HepG2 (cell line): ENCODE measurements at regions not wholly inside any gene's neighbourhood (a gene's known extent, or its start where the extent isn't known, plus 50 kb on each side); places are given as distances from the start of the nearest gene placed in this dataset.
"Not testable (repeated sequence)": the region's sequence is repeated elsewhere in the genome, so short reads cannot be mapped to it uniquely, and the experiment has no call there.

Experiments
- ATAC-seq: fragments of 200-7000 bp; cut with Tn5 transposase; 3 replicates; pipeline ENCODE4 v1.9.1; 2020; ENCODE audit warnings: mild to moderate bottlenecking, moderate library complexity
- BruUV-seq: library from RNA; stranded (reverse); fragments of 400-500 nt; replicated peaks from 2 replicates; lab custom pipeline; 2021; lab: Mats Ljungman, UMichigan
- CTCF ChIA-PET: fragments of 300-600 bp; formaldehyde crosslinking; extraction: SDS; loops from one replicate; lab custom pipeline; 2021; ENCODE audit warnings: low total read pairs, inconsistent platforms, low intra/inter-chr PET ratio; lab: Yijun Ruan, JAX
- POLR2A ChIA-PET: fragments of 350-600 bp; sonication (Branson Sonifier 250); formaldehyde crosslinking; loops from one replicate; lab custom pipeline; 2020; ENCODE audit warnings: antibody characterized with exemption, inconsistent platforms; lab: Yijun Ruan, JAX
- DNase-seq: peaks from one replicate; pipeline ENCODE4 v3.0.0-alpha.2; 2015; ENCODE audit warnings: low spot score
- FAIRE-seq: peaks from 3 replicates; lab custom pipeline; 2011; peaks lifted over from hg19 to GRCh38; lab: Jason Lieb, UNC
- H2AFZ ChIP-seq: one replicate; pipeline ENCODE4 v1.6.1; 2011; ENCODE audit warnings: low read length, inconsistent platforms
- H3K27ac ChIP-seq: fragments of 300-600 bp; 3 replicates; pipeline ENCODE4 v1.8.0; 2011; ENCODE audit warnings: mixed run types, mild to moderate bottlenecking, mixed read lengths, low read length, inconsistent platforms; ENCODE audit not compliant: insufficient read depth; ENCODE audit errors: extremely low read length
- H3K27me3 ChIP-seq, 2 experiments: fragments of 200-600 bp in 1 of 2; 2 replicates in 1 of 2; 3 replicates in 1 of 2; pipeline versions ENCODE4 v1.6.0 to v1.8.0; 2011; ENCODE audit warnings: low read length in 2 of 2, mild to moderate bottlenecking in 2 of 2, moderate library complexity in 2 of 2, inconsistent platforms in 1 of 2; ENCODE audit not compliant: insufficient read depth in 2 of 2, control insufficient read depth in 1 of 2
- H3K36me3 ChIP-seq, 2 experiments: fragments of 200-600 bp in 1 of 2; replicated peaks in 1 of 2; 2 replicates in 1 of 2; 3 replicates in 1 of 2; pipeline versions ENCODE4 v1.5.1 to v1.8.0; 2011; ENCODE audit warnings: low read length in 2 of 2, inconsistent platforms in 1 of 2; ENCODE audit not compliant: insufficient read depth in 2 of 2, control insufficient read depth in 1 of 2
- H3K4me1 ChIP-seq: 2 replicates; pipeline ENCODE4 v1.5.1; 2012; ENCODE audit warnings: low read length, inconsistent platforms; ENCODE audit not compliant: insufficient read depth
- H3K4me2 ChIP-seq: 2 replicates; pipeline ENCODE4 v1.6.0; 2011; ENCODE audit warnings: low read depth, low read length, inconsistent platforms
- H3K4me3 ChIP-seq, 3 experiments: fragments of 200-600 bp in 1 of 3; sonication (generic), shearing (Covaris generic) in 1 of 3; replicated peaks in 1 of 3; 2 replicates each; pipeline ENCODE4 v1.5.1; 2011 to 2016; ENCODE audit warnings: low read length in 3 of 3, inconsistent platforms in 2 of 3, low read depth in 2 of 3, mild to moderate bottlenecking in 2 of 3, control low read depth in 1 of 3, mixed read lengths in 1 of 3; ENCODE audit not compliant: insufficient read depth in 1 of 3
- H3K79me2 ChIP-seq: one replicate; pipeline ENCODE4 v1.6.1; 2011; ENCODE audit warnings: low read length, inconsistent platforms; ENCODE audit not compliant: insufficient read depth
- H3K9ac ChIP-seq: 2 replicates; pipeline ENCODE4 v1.6.0; 2011; ENCODE audit warnings: mild to moderate bottlenecking, low read depth, low read length, inconsistent platforms; ENCODE audit not compliant: insufficient read depth
- H3K9me3 ChIP-seq: 2 replicates; pipeline ENCODE4 v1.5.1; 2012; ENCODE audit warnings: mild to moderate bottlenecking, low read length
- H4K20me1 ChIP-seq: 2 replicates; pipeline ENCODE4 v1.6.0; 2011; ENCODE audit warnings: inconsistent platforms, mild to moderate bottlenecking, low read length, moderate library complexity; ENCODE audit not compliant: insufficient read depth
- WGBS: methylation state at CpG from one replicate; pipeline ENCODE4 v1.1.6; 2017; ENCODE audit warnings: low lambda C conversion rate; 5-methylcytosine and 5-hydroxymethylcytosine counted together
- in situ Hi-C: cut with HindIII; loops from 2 replicates; pipeline ENCODE4 v1.10.0; 2017; ENCODE audit warnings: low pct_unique_long_range_greater_than_20kb; ENCODE audit not compliant: extremely low pct_ligation_motif_present
- intact Hi-C: fragments of 100-400 bp; cut with micrococcal nuclease; formaldehyde crosslinking; loops from one replicate; pipeline ENCODE4 v1.10.0; 2022; ENCODE audit not compliant: unreplicated experiment
- TF ChIP-seq, protein P1 (sequence below): sonication (generic); formaldehyde crosslinking; IDR thresholded peaks from 2 replicates; pipeline ENCODE4 v1.5.1; 2020; ENCODE audit warnings: mild to moderate bottlenecking, missing genetic modification reagents, borderline replicate concordance

DNA sequence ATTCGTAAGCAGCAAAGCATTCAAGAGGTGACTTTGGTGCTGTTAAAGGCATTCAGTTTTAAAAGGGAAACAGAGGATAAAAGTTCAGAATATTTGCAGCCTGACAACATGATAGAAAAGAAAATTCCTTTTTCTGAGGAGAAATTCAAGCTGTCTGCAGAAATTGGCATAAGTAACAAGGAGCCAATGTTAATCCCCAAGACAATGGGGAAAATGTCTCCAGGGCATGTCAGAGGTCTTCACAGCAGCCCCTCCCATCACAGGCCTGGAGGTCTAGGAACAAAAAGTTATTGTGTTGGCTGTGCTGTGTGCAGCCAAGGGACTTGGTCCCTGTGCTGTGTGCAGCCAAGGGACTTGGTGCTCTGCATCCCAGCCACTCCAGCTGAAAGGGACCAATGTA is 129.7 kb upstream of the MITF start:
- DNase-seq, intact Hi-C loops, H3K9me3 ChIP-seq, H3K4me3 ChIP-seq, POLR2A ChIA-PET, in situ Hi-C loops, H3K79me2 ChIP-seq, BruUV-seq, H3K9ac ChIP-seq, CTCF ChIA-PET, H3K4me1 ChIP-seq, H3K27ac ChIP-seq, H3K4me2 ChIP-seq, ATAC-seq, FAIRE-seq, H3K36me3 ChIP-seq, H4K20me1 ChIP-seq, H2AFZ ChIP-seq, H3K27me3 ChIP-seq: not testable (repeated sequence)
- 0% methylated on average over 1 of the region's 1 CpG for WGBS

DNA sequence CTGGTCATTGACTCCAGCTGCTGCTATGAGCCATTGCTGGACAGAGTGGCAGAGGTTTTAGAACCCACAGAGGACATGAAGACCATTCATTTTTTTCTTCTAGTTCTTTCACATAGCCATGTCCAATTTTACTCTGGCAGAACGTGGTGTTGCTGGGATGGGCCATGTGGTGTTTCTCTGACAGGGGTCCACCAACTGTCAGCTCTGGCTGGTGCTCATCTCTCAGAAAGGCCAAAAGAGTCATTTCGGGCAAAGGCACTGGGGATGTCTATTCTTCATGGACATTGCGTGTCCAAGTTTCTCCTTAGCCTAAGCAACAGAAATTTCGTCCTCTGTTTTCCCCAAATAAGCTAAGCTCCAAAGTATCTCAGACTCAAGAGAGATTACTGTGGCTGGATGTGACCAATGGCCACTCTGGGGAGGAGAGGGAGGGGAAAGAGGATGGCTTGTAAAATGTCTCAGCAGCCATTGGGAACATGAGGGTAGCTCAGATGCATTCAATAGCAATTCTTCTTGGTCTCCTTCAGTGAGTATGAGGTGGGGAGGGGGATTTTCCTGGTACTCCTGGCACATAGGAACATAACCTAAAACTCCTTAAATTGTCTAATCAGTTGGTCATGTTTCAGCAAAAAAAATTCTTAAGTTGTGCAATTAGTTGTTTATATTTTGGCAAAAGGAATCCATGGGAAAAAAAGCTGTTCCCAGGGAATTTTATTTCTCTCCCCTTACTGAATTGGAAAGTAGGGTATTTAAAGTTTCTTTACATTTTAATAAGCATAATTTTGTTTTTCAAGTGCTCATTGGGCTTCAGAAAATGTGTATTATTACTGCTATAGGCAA is 131.6 kb upstream of the MITF start:
- H3K9me3 ChIP-seq = no peaks in the 10 kb centered on the region; the same call in 1 of the 2 replicates
- H3K27me3 ChIP-seq = no peaks in the 10 kb centered on the region
- DNase-seq = no peak
- H3K27ac ChIP-seq = no peak overlapping the region
- H3K36me3 ChIP-seq = no peaks in the 10 kb centered on the region
- H2AFZ ChIP-seq = no peak overlapping the region
- no peaks in the 10 kb centered on the region for H4K20me1 ChIP-seq
- no peak for ATAC-seq
- no peak overlapping the region for H3K9ac ChIP-seq
- H3K4me2 ChIP-seq = no peak overlapping the region
- no peaks in the 10 kb centered on the region for H3K4me1 ChIP-seq
- H3K79me2 ChIP-seq = no peaks in the 10 kb centered on the region
- no peak overlapping the region for H3K4me3 ChIP-seq
- no TSS peak for BruUV-seq
- POLR2A ChIA-PET = no interaction called here
- in situ Hi-C loops (no loop called here), intact Hi-C loops (no loop called here)
- WGBS = 23% methylated on average over 4 of the region's 4 CpGs
- no peak for FAIRE-seq
- CTCF ChIA-PET = no interaction called here
- TF ChIP-seq, protein P1, sequence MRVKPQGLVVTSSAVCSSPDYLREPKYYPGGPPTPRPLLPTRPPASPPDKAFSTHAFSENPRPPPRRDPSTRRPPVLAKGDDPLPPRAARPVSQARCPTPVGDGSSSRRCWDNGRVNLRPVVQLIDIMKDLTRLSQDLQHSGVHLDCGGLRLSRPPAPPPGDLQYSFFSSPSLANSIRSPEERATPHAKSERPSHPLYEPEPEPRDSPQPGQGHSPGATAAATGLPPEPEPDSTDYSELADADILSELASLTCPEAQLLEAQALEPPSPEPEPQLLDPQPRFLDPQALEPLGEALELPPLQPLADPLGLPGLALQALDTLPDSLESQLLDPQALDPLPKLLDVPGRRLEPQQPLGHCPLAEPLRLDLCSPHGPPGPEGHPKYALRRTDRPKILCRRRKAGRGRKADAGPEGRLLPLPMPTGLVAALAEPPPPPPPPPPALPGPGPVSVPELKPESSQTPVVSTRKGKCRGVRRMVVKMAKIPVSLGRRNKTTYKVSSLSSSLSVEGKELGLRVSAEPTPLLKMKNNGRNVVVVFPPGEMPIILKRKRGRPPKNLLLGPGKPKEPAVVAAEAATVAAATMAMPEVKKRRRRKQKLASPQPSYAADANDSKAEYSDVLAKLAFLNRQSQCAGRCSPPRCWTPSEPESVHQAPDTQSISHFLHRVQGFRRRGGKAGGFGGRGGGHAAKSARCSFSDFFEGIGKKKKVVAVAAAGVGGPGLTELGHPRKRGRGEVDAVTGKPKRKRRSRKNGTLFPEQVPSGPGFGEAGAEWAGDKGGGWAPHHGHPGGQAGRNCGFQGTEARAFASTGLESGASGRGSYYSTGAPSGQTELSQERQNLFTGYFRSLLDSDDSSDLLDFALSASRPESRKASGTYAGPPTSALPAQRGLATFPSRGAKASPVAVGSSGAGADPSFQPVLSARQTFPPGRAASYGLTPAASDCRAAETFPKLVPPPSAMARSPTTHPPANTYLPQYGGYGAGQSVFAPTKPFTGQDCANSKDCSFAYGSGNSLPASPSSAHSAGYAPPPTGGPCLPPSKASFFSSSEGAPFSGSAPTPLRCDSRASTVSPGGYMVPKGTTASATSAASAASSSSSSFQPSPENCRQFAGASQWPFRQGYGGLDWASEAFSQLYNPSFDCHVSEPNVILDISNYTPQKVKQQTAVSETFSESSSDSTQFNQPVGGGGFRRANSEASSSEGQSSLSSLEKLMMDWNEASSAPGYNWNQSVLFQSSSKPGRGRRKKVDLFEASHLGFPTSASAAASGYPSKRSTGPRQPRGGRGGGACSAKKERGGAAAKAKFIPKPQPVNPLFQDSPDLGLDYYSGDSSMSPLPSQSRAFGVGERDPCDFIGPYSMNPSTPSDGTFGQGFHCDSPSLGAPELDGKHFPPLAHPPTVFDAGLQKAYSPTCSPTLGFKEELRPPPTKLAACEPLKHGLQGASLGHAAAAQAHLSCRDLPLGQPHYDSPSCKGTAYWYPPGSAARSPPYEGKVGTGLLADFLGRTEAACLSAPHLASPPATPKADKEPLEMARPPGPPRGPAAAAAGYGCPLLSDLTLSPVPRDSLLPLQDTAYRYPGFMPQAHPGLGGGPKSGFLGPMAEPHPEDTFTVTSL (CRISPR knock-in tag) = no peak
